ENCODE measurements at regions not wholly inside any gene's neighbourhood (a gene's known extent, or its start where the extent isn't known, plus 50 kb on each side); places are given as distances from the start of the nearest gene placed in this dataset.

DNA sequence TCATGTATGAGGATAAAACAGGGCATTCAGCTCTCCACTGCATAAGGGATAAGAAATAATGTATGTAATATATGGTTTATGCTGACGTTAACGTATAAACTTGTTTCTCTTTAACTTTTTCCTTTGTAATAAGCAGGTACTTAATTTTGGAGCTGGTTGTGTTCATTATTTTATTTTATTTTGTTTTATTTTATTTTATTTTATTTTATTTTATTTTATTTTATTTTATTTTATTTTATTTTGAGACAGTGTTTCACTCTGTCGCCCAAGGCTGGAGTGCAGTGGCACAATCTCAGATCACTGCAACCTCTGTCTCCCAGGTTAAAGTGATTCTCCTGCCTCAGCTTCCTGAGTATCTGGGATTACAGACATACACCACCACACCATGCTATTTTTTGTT lies 1932.6 kb upstream of the TENM3 start:
- TF ChIP-seq ZNF274 (IDR thresholded peaks at IDR 0.05; ENCODE audit: low read depth, low read length) (no peak), CEBPB (IDR thresholded peaks at IDR 0.05; ENCODE audit: low read depth) (no peak), POLR2AphosphoS5 (IDR thresholded peaks at IDR 0.05; ENCODE audit: low read depth, low read length) (no peak), SP1 (IDR thresholded peaks at IDR 0.05; ENCODE audit: low read depth) (no peak), SIN3A (IDR thresholded peaks at IDR 0.05; ENCODE audit: low read depth) (no peak), CTCF (IDR thresholded peaks at IDR 0.05 in 2 of 3, conservative IDR thresholded peaks at IDR 0.05 in 1 of 3; ENCODE audit: borderline replicate concordance in 1 of 3, insufficient read depth in 1 of 3, low read depth in 2 of 3, low read length in 2 of 3) (no peak), POLR2A (IDR thresholded peaks at IDR 0.05; ENCODE audit: borderline replicate concordance, extremely low read depth, insufficient read depth, insufficient read length) (no peak), ELF1 (IDR thresholded peaks at IDR 0.05; ENCODE audit: borderline replicate concordance, low read depth) (no peak)
- TF ChIP-seq, protein P1, sequence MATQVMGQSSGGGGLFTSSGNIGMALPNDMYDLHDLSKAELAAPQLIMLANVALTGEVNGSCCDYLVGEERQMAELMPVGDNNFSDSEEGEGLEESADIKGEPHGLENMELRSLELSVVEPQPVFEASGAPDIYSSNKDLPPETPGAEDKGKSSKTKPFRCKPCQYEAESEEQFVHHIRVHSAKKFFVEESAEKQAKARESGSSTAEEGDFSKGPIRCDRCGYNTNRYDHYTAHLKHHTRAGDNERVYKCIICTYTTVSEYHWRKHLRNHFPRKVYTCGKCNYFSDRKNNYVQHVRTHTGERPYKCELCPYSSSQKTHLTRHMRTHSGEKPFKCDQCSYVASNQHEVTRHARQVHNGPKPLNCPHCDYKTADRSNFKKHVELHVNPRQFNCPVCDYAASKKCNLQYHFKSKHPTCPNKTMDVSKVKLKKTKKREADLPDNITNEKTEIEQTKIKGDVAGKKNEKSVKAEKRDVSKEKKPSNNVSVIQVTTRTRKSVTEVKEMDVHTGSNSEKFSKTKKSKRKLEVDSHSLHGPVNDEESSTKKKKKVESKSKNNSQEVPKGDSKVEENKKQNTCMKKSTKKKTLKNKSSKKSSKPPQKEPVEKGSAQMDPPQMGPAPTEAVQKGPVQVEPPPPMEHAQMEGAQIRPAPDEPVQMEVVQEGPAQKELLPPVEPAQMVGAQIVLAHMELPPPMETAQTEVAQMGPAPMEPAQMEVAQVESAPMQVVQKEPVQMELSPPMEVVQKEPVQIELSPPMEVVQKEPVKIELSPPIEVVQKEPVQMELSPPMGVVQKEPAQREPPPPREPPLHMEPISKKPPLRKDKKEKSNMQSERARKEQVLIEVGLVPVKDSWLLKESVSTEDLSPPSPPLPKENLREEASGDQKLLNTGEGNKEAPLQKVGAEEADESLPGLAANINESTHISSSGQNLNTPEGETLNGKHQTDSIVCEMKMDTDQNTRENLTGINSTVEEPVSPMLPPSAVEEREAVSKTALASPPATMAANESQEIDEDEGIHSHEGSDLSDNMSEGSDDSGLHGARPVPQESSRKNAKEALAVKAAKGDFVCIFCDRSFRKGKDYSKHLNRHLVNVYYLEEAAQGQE (IDR thresholded peaks at IDR 0.05; ENCODE audit: low read depth): no peak

Measured in HCT116 (cell line).